A673 (cell line): ENCODE measurements at regions not wholly inside any gene's neighbourhood (a gene's known extent, or its start where the extent isn't known, plus 50 kb on each side); places are given as distances from the start of the nearest gene placed in this dataset.

ENCODE experiments used
- CTCF ChIP-seq: fragments of 300-800, 200-600 bp; sonication (generic); conservative IDR thresholded peaks from 2 replicates; pipeline ENCODE4 v1.5.1; 2017; ENCODE audit warnings: low read depth, mild to moderate bottlenecking, antibody characterized with exemption, low read length, moderate library complexity, mixed read lengths
- EZH2 ChIP-seq: fragments of 200-600 bp; sonication (generic); IDR thresholded peaks from 2 replicates; pipeline ENCODE4 v1.6.1; 2017; ENCODE audit warnings: borderline replicate concordance, low read depth, mild to moderate bottlenecking, mixed read lengths, antibody characterized with exemption, low read length; ENCODE audit not compliant: poor library complexity, severe bottlenecking

- TF ChIP-seq CTCF (no peak), EZH2 (no peak)
These were observed 755.4 kb upstream of the HTR2C start for GRCh38 chrX:113828470-113828869.
